HG03045 (cell line): ENCODE measurements at regions not wholly inside any gene's neighbourhood (a gene's known extent, or its start where the extent isn't known, plus 50 kb on each side); places are given as distances from the start of the nearest gene placed in this dataset.

Experiments
- ATAC-seq: cut with Tn5 transposase; IDR thresholded peaks from one replicate; pipeline ENCODE4 v1.9.1; 2021; ENCODE audit warnings: mild to moderate bottlenecking, moderate library complexity; ENCODE audit not compliant: unreplicated experiment

GRCh38 chr19:27673986-27674385 is 1539.0 kb downstream of the UQCRFS1 start:
- ATAC-seq = no peak

GRCh38 chr19:27672309-27673047 is 1540.5 kb downstream of the UQCRFS1 start:
- ATAC-seq = no peak

- ATAC-seq = no peak
These were observed 1541.1 kb downstream of the UQCRFS1 start for GRCh38 chr19:27671876-27672275.

GRCh38 chr19:27660428-27660827 is 1552.5 kb downstream of the UQCRFS1 start:
- no peak for ATAC-seq

- no peak for ATAC-seq
These were observed 1555.5 kb downstream of the UQCRFS1 start for GRCh38 chr19:27657271-27658051.

GRCh38 chr19:27654266-27654990 is 1558.5 kb downstream of the UQCRFS1 start:
- ATAC-seq = no peak

GRCh38 chr19:27652796-27653195 is 1560.2 kb downstream of the UQCRFS1 start:
- ATAC-seq = no peak

- no peak for ATAC-seq
These were observed 1560.7 kb downstream of the UQCRFS1 start for GRCh38 chr19:27652281-27652680.

GRCh38 chr19:27647423-27647822 is 1565.5 kb downstream of the UQCRFS1 start:
- ATAC-seq = no peak

GRCh38 chr19:27635401-27635800 is 1577.5 kb downstream of the UQCRFS1 start:
- no peak for ATAC-seq

- no peak for ATAC-seq
These were observed 1594.9 kb downstream of the UQCRFS1 start for GRCh38 chr19:27618006-27618405.

GRCh38 chr19:27580906-27581305 is 1632.0 kb downstream of the UQCRFS1 start:
- ATAC-seq = no peak
